ENCODE measurements at regions not wholly inside any gene's neighbourhood (a gene's known extent, or its start where the extent isn't known, plus 50 kb on each side); places are given as distances from the start of the nearest gene placed in this dataset.

DNA sequence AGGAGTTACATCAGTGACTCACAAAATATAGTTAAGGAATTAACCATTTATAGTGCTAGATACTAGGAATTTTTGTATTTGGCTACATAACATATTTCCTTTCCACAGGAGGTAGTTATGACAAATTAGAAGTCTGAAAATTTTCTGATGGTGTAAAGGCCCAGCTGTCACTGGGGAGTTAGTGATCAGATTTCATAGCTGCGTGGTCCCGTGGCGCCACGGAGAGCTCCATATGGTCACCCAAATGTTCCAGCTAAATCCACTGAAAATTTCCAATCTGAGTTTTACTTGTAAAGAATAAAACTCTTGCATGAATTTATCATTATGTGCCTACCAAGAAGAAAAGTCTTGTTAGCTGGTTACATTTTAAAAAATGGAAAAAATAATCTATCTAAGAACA is 368.9 kb upstream of the PLSCR5 start:
- no peaks in the 10 kb centered on the region for H3K79me1 ChIP-seq (ENCODE audit: low read depth in 1 of 2, low read length in 2 of 2)
- no peak overlapping the region for H2AK9ac ChIP-seq (replicated peaks; ENCODE audit: low read depth, low read length, poor library complexity)
- dilution Hi-C loops (cut with HindIII; ENCODE audit: low sequenced_read_pairs, unreplicated experiment) = no loop called here
- H2BK20ac ChIP-seq (ENCODE audit: low read depth, low read length) = no peak overlapping the region
- no peak overlapping the region for H3K14ac ChIP-seq (replicated peaks; ENCODE audit: low read depth, low read length)
- no peak overlapping the region for H3K23ac ChIP-seq (ENCODE audit: low read depth, low read length)
- CTCF ChIA-PET = interaction anchor here (0.6 kb wide), 1 partner anchor 10 kb away, joined by 3 read pairs; no protein-coding TSS in a partner anchor
- intact Hi-C loops (cut with micrococcal nuclease) = no loop called here
- no peak overlapping the region for H3K4me2 ChIP-seq (ENCODE audit: low read depth, low read length)
- no peak overlapping the region for H4K8ac ChIP-seq (ENCODE audit: low read depth in 2 of 2, low read length in 2 of 2)
- H3K4ac ChIP-seq (ENCODE audit: low read depth, low read length) = no peak overlapping the region
- H4K20me1 ChIP-seq (ENCODE audit: insufficient read depth, low read length) = no peaks in the 10 kb centered on the region
- no peak for TF ChIP-seq RCOR1 (IDR thresholded peaks at IDR 0.05; ENCODE audit: insufficient replicate concordance, low read length)
- no peak for TF ChIP-seq BHLHE40 (IDR thresholded peaks at IDR 0.05; ENCODE audit: low read depth, low read length)
- TF ChIP-seq CEBPB (IDR thresholded peaks at IDR 0.05; ENCODE audit: low read depth, low read length) = no peak
- no peak for TF ChIP-seq MXI1 (IDR thresholded peaks at IDR 0.05; ENCODE audit: borderline replicate concordance, low read depth, low read length)
- TF ChIP-seq, protein P1, sequence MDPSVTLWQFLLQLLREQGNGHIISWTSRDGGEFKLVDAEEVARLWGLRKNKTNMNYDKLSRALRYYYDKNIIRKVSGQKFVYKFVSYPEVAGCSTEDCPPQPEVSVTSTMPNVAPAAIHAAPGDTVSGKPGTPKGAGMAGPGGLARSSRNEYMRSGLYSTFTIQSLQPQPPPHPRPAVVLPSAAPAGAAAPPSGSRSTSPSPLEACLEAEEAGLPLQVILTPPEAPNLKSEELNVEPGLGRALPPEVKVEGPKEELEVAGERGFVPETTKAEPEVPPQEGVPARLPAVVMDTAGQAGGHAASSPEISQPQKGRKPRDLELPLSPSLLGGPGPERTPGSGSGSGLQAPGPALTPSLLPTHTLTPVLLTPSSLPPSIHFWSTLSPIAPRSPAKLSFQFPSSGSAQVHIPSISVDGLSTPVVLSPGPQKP (IDR thresholded peaks at IDR 0.05; ENCODE audit: borderline replicate concordance, low read depth, low read length) = no peak
- TF ChIP-seq FOS (IDR thresholded peaks at IDR 0.05; ENCODE audit: low read depth, low read length) = no peak
- TF ChIP-seq RAD21 (IDR thresholded peaks at IDR 0.05; ENCODE audit: low read length) = no peak
- TF ChIP-seq RFX5 (IDR thresholded peaks at IDR 0.05; ENCODE audit: low read depth, low read length) = no peak
- TF ChIP-seq MAFK (IDR thresholded peaks at IDR 0.05; ENCODE audit: low read depth, low read length) = no peak
- TF ChIP-seq, protein P2, sequence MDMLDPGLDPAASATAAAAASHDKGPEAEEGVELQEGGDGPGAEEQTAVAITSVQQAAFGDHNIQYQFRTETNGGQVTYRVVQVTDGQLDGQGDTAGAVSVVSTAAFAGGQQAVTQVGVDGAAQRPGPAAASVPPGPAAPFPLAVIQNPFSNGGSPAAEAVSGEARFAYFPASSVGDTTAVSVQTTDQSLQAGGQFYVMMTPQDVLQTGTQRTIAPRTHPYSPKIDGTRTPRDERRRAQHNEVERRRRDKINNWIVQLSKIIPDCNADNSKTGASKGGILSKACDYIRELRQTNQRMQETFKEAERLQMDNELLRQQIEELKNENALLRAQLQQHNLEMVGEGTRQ (IDR thresholded peaks at IDR 0.05; ENCODE audit: low read depth, low read length) = no peak
- TF ChIP-seq CHD1 (IDR thresholded peaks at IDR 0.05; ENCODE audit: low read depth, low read length) = no peak
- no peak for TF ChIP-seq NFE2L2 (IDR thresholded peaks at IDR 0.05; ENCODE audit: low read depth, low read length)
- TF ChIP-seq SMC3 (IDR thresholded peaks at IDR 0.05; ENCODE audit: low read depth, low read length) = no peak
- TF ChIP-seq, protein P3, sequence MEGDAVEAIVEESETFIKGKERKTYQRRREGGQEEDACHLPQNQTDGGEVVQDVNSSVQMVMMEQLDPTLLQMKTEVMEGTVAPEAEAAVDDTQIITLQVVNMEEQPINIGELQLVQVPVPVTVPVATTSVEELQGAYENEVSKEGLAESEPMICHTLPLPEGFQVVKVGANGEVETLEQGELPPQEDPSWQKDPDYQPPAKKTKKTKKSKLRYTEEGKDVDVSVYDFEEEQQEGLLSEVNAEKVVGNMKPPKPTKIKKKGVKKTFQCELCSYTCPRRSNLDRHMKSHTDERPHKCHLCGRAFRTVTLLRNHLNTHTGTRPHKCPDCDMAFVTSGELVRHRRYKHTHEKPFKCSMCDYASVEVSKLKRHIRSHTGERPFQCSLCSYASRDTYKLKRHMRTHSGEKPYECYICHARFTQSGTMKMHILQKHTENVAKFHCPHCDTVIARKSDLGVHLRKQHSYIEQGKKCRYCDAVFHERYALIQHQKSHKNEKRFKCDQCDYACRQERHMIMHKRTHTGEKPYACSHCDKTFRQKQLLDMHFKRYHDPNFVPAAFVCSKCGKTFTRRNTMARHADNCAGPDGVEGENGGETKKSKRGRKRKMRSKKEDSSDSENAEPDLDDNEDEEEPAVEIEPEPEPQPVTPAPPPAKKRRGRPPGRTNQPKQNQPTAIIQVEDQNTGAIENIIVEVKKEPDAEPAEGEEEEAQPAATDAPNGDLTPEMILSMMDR (conservative IDR thresholded peaks at IDR 0.05; ENCODE audit: low read depth, low read length) = no peak
- TF ChIP-seq POLR2A (IDR thresholded peaks at IDR 0.05; ENCODE audit: low read depth, low read length) = no peak
- TF ChIP-seq MAZ (IDR thresholded peaks at IDR 0.05; ENCODE audit: borderline replicate concordance, low read depth, low read length) = no peak
- no peak overlapping the region for H4K5ac ChIP-seq (ENCODE audit: low read depth, low read length)
- H3K9me3 ChIP-seq (ENCODE audit: control insufficient read depth, insufficient read depth, low read length) = no peaks in the 10 kb centered on the region
- H3K9ac ChIP-seq (ENCODE audit: low read depth, low read length) = no peak overlapping the region
- H3K4me3 ChIP-seq (ENCODE audit: insufficient read depth, low read depth, low read length) = no peak overlapping the region
- no peak overlapping the region for H3K56ac ChIP-seq (ENCODE audit: extremely low read depth, insufficient read depth, low read length)
- no peaks in the 10 kb centered on the region for H3K9me1 ChIP-seq (ENCODE audit: insufficient read depth, low read length)
- no peaks in the 10 kb centered on the region for H3K4me1 ChIP-seq (ENCODE audit: control insufficient read depth, insufficient read depth, low read length)
- H3K27me3 ChIP-seq (ENCODE audit: control insufficient read depth, insufficient read depth, low read length) = no peaks in the 10 kb centered on the region
- no TSS peak for BruUV-seq (replicated peaks)
- H2AK5ac ChIP-seq (ENCODE audit: low read depth, low read length) = no peak overlapping the region
- WGBS, 2 experiments (ENCODE audit: extremely low coverage in 2 of 2, insufficient read length in 1 of 2) = no CpG with 5 or more reads among the region's 4 CpGs
- ATAC-seq (ENCODE audit: low read depth) = no peak
- no peak overlapping the region for H2BK15ac ChIP-seq (ENCODE audit: low read depth, low read length)
- H2BK120ac ChIP-seq (ENCODE audit: low read depth, low read length) = no peak overlapping the region
- H2AFZ ChIP-seq (replicated peaks; ENCODE audit: low read length, poor library complexity) = no peak overlapping the region
- no peak overlapping the region for H3K27ac ChIP-seq (ENCODE audit: insufficient read depth, low read length)
- in situ Hi-C loops (cut with MboI; ENCODE audit: low sequenced_read_pairs) = no loop called here
- H3K36me3 ChIP-seq (ENCODE audit: control insufficient read depth, insufficient read depth, low read length) = no peaks in the 10 kb centered on the region
- H4K91ac ChIP-seq (ENCODE audit: insufficient read depth, low read depth, low read length) = no peak overlapping the region
- POLR2A ChIA-PET (ENCODE audit: unreplicated experiment) = no interaction called here
- H3K18ac ChIP-seq (ENCODE audit: low read depth, low read length) = no peak overlapping the region
- no peak for DNase-seq
- H2BK5ac ChIP-seq (ENCODE audit: low read depth, low read length, poor library complexity, severe bottlenecking) = no peak overlapping the region
